Epithelial cell of esophagus (primary cell): ENCODE measurements at regions not wholly inside any gene's neighbourhood (a gene's known extent, or its start where the extent isn't known, plus 50 kb on each side); places are given as distances from the start of the nearest gene placed in this dataset.

ENCODE experiments used
- DNase-seq: peaks from one replicate; pipeline ENCODE4 v3.0.0; 2010; ENCODE audit warnings: low read depth
- H3K4me3 ChIP-seq: 2 replicates; pipeline ENCODE4 v1.5.1; 2011; ENCODE audit warnings: mild to moderate bottlenecking, low read length, control low read depth
- TF ChIP-seq, protein P1 (sequence below): IDR thresholded peaks from 2 replicates; pipeline ENCODE4 v1.5.1; 2011; ENCODE audit warnings: low read depth, mild to moderate bottlenecking, low read length, control low read depth, inconsistent platforms; ENCODE audit not compliant: insufficient read depth; ENCODE audit errors: missing control alignments

DNA sequence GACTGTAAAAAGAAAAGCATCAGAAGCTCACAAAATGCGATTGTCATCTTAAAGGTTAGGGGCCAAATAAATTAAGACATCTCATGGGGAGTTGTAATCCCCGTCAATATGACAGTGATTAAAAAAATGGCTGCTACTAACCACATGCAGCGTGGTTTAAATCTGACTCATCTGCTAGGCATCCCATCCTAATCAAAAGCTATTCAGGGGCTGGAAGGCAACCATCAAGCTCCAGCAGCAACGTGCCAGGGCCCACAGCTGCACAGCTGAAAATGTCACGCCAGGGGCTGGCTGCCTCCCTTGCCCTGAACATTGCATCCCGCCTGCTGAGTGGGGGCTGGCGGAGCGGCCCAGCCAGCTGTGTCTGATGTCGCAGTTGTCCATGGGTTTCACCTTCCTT lies 66.3 kb upstream of the FRMD4A start:
- no peak overlapping the region for H3K4me3 ChIP-seq
- TF ChIP-seq, protein P1, sequence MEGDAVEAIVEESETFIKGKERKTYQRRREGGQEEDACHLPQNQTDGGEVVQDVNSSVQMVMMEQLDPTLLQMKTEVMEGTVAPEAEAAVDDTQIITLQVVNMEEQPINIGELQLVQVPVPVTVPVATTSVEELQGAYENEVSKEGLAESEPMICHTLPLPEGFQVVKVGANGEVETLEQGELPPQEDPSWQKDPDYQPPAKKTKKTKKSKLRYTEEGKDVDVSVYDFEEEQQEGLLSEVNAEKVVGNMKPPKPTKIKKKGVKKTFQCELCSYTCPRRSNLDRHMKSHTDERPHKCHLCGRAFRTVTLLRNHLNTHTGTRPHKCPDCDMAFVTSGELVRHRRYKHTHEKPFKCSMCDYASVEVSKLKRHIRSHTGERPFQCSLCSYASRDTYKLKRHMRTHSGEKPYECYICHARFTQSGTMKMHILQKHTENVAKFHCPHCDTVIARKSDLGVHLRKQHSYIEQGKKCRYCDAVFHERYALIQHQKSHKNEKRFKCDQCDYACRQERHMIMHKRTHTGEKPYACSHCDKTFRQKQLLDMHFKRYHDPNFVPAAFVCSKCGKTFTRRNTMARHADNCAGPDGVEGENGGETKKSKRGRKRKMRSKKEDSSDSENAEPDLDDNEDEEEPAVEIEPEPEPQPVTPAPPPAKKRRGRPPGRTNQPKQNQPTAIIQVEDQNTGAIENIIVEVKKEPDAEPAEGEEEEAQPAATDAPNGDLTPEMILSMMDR: no peak
- DNase-seq: peak; percentile 80

DNA sequence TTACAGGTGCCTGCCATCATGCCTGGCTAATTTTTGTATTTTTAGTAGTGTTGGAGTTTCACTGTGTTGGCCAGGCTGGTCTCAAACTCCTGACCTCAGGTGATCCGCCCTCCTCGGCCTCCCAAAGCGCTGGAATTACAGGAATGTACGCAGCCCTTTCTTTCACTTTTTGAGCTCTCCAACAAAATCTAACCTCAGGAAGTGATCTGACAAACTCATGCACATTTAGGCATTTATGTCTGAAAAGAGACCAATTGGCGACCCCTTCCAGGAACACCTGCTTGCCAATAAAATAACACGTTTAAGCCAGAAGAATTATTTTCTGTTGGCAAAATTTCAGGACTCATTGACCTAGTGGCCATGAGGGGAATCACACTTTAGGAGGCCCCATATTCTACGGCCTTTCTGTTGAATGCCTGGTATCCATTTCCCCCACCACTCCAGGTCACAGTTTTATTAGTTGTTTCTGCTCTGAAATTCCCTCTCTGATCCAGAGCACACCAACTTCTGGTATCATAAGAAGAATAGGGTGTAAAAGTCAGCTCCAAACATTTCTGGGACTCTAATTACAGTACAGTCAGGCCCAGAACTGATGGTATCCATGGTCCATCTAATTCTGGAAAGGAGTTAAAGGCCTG lies 65.8 kb upstream of the FRMD4A start:
- no peak for DNase-seq
- H3K4me3 ChIP-seq: no peak overlapping the region

DNA sequence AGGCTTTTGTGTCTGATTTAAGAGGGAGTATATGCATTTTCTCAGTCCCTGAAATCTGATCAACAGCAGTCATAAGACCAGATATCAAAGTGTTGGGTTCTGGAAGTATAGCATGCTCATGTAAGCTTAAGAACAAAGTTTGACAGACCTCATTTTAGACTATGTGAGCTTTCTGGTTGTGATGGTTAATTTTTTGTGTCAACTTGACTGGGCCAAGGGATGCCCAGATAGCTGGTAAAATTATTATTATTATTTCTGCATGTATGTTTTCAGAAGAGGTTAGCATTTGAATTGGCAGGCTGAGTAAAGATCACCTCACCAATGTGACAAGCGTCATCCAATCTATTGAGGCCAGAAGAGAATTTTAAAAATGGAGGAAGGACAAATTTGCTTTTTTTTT lies 63.5 kb upstream of the FRMD4A start:
- H3K4me3 ChIP-seq: no peak overlapping the region
- TF ChIP-seq, protein P1: no peak
- no peak for DNase-seq

More for the DNA sequence above, 65.8 kb upstream of the FRMD4A start:
- TF ChIP-seq, protein P1: peak; percentile 17

DNA sequence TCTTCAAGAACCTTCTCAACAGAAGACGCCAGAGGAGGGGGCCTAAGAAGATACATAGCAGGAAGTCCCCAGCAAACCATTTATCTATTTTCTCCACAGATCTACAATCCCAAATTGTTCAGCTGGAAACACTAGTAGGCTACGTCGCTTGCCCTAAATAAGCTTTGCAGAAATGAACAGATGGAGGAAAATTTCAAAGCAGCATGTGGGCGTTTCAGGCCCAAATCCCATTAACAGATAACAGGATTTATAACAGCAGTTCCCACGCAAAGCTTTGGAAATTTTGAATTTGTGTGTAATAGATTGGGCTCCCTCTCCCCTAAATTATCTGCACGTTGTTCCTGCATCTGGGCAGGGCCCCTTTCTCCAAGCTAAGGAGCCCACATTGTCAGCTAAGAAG lies 60.6 kb upstream of the FRMD4A start:
- TF ChIP-seq, protein P1: no peak
- DNase-seq: no peak
- no peak overlapping the region for H3K4me3 ChIP-seq

DNA sequence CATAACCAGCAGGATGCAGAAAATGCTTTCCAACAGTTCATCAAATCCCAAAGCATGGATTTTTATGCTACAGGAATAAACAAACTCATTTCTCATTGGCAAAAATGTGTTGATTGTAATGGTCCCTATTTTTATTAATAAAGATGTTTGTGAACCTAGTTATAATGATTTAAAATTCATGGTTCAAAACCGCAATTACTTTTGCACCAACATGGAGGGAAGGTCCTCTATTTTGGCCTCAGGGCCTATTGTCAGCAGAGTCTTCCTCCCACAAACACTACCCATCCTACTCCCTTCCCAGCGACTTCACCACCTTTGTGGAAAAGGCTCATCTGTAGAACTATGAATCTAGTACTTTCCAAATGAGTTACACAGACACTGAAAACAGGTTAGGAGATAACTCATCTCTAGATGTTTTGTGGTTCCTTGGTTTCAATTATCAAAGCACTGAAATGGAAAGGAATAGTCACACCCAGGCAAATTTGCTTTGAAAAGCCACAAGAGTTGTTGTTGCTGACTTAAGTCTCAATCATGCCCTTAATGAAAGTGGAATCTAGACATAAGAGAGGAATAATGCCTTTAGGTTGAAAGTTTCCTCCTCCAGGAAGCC lies 59.4 kb upstream of the FRMD4A start:
- H3K4me3 ChIP-seq: no peak overlapping the region
- no peak for DNase-seq
- TF ChIP-seq, protein P1: no peak

DNA sequence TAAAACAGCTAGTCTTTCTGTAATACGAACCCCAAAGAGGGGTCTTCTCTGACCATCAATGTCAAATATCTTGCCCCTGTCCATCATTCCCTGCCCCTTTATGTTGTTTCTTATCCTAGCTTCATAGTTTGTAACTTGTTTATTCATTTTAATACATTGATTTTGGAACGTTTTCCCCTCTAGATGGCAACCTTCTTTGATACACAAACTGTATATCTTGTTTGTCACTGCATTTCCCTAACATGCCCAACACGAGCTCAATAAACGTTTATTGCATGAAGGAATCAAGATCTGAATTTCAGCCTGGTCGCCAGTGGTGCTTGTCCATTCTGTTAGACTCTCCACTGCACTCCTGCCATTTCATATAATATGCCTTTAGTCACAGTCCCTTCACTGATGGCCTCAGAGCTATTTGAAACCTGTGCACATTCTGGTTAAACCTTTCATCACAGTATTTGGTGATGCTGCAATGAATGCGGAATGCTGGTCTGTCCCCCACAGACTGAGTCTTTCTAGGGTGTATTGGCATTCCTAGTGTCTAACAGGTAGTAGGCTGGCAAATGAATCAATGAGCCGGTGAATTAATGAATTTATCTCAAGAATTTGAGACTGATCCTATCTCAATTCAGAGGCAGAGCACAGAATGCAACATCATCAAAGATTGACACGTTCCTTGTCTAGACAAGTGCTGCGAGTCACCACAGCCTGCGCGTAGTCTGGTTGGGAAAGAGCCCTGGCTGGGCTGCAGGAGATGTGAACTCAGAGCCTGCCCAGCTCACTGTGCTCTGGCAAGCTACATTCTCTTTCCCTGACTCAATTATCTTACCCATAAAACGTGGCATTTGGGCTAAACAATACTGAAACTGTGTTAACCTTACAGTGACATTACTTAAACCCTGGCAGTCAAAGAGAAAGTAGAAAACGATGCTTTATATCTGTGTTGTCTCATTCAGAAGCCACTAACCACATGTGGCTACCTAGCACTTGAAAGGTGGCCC lies 55.2 kb upstream of the FRMD4A start:
- no peak overlapping the region for H3K4me3 ChIP-seq
- TF ChIP-seq, protein P1: no peak
- DNase-seq: peak; percentile 89
